ENCODE measurements at regions not wholly inside any gene's neighbourhood (a gene's known extent, or its start where the extent isn't known, plus 50 kb on each side); places are given as distances from the start of the nearest gene placed in this dataset.

DNA sequence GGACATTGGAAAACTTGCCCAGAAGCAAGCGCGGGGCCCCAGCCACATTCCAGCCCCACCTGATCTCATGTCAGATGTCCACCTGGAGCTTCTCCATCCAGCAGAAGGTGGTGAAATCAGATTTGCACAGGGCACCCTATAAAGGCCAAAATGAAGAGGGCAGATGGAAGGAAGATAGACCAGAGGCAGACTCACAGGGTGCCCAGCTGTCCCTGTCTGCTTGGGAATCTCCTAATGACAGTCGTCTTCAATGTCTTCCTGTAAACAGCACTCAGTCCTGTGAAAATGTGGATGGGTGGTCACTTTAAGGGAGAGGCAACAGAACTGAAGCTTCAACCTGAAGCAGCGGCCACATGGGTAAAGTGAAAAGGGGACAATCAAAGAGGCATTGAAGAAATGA is 607.5 kb downstream of the IRX1 start:
- no peaks in the 10 kb centered on the region for H3K27me3 Mint-ChIP-seq
- no peaks in the 10 kb centered on the region for H3K36me3 Mint-ChIP-seq
- no peaks in the 10 kb centered on the region for H3K9me3 Mint-ChIP-seq
- H3K4me3 Mint-ChIP-seq = no peak overlapping the region
- no peaks in the 10 kb centered on the region for H3K4me1 Mint-ChIP-seq
- H3K27ac Mint-ChIP-seq = no peak overlapping the region
- DNase-seq = no peak

DNA sequence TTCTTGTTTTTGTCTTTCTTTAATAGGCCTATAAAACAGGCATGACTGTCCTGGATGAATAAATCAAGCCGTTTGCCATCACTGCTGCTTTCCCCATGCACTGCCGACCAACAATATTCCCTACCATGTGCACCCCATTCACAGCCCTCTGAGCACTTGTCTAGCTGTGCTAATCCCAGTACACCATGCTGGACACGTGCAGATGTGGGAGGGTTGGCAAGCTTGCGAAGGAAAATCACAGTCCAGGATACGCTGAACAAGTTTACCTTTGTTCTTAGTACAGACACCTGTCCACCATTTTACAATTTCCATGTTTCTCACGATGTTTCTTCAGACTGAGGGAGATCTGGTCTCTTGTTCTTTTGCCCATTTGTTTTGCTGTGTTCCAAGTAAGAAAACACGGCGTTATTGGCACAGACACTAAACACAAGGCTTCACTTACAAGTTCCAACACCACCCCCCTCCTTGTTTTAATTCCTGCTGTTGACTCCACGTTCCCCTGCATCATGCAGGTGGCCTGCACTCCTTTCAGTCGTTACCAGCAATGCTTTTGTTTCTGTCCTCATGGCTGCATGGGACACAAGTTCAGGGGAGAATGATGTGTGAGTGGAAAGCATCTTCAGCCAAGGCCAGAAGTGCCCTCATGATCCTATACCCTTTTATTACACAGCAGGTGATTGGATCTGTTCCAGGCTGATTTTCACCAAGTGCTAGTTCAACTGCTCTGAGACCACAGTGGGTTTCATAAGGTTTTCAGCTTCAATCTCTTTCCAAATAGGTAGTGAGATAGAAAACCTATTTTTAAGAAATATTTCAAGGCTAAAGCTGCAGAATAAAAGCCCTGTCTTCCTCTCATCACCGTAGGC is 608.9 kb downstream of the IRX1 start:
- Mint-ChIP-seq H3K27ac (no peak overlapping the region), H3K4me3 (no peak overlapping the region), H3K9me3 (peaks cover 2% of the 10 kb centered on the region), H3K36me3 (no peaks in the 10 kb centered on the region), H3K27me3 (no peaks in the 10 kb centered on the region), H3K4me1 (no peaks in the 10 kb centered on the region)
- DNase-seq = no peak

DNA sequence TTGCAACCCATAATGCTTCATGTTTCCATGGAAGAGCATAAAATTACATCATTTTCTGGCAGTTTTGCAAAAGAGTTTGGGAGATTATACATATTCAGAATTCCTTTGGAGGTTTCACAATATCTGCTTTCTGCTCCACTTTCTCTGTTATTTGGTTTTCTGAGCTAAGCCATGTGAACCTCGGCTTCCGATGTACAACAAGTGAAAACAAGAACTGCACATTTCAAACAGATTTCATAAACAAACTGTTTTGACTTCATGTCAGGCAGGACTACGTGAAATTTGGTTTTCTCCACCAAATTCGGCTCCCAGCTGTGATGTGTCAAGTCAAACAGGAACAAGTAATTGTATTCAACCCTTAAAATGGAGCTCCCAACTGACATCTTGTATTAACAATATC is 609.8 kb downstream of the IRX1 start:
- H3K27me3 Mint-ChIP-seq = no peaks in the 10 kb centered on the region
- no peaks in the 10 kb centered on the region for H3K36me3 Mint-ChIP-seq
- H3K4me3 Mint-ChIP-seq = no peak overlapping the region
- H3K4me1 Mint-ChIP-seq = no peaks in the 10 kb centered on the region
- H3K27ac Mint-ChIP-seq = no peak overlapping the region
- peaks cover 6% of the 10 kb centered on the region for H3K9me3 Mint-ChIP-seq
- DNase-seq = no peak

DNA sequence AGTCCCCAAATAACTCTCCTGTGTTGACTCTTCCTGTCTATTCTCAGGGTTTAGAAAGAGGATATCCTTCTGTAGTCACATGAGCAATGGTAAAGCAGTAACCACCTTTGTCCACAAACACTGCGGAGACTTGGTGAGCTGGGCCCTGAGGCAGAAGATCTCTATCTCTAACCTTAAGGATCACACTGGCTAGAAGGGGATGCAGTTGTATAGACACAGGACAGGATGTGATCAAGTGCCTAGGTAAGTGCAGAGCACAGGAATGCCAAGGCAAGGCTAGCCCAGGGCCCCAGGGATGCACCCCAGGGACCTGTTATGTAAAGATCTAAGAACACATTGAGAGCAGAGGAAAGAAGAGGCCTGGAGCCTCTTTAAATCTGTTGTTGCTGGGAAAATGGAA is 610.5 kb downstream of the IRX1 start:
- Mint-ChIP-seq H3K4me1 (no peaks in the 10 kb centered on the region), H3K27me3 (no peaks in the 10 kb centered on the region), H3K9me3 (peaks cover 6% of the 10 kb centered on the region), H3K27ac (no peak overlapping the region), H3K4me3 (no peak overlapping the region), H3K36me3 (no peaks in the 10 kb centered on the region)
- DNase-seq = no peak

DNA sequence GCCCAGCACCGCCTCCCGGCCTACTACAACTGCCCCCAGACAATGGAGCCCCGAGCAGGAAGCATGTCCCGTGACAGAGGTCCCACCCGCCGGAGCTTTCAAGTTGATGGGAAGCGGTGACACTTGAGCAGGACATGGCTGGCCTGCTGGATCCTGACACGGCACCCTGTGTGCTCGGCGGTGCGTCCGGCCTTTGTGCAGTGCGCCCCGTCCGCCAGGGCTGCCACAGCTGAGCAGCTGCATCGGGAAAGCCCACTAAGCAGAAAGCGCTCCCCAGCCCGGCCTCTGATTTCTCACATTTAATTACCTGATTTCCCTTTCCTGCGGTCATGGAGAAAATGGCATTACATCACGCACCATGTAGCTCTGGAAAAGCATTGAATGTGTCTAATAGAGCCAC is 611.9 kb downstream of the IRX1 start:
- no peak for DNase-seq
- Mint-ChIP-seq H3K27ac (no peak overlapping the region), H3K9me3 (peaks cover 6% of the 10 kb centered on the region), H3K27me3 (no peaks in the 10 kb centered on the region), H3K4me3 (no peak overlapping the region), H3K36me3 (no peaks in the 10 kb centered on the region), H3K4me1 (no peaks in the 10 kb centered on the region)

DNA sequence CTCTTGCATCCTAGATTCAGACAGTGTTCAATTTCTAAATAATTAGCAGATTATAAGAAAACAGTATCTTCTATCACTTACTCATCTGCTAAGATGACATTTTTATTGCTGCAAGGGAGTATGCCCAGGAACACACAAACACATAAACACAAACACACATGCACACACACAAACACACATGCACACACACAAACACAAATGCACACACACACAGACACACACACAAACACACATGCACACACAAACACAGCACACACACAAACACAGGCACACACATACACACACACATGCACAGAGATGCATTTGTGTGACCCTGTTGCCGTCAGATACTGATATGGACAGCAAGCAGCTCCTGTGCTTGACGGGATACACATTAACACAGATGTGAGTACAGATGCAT is 612.9 kb downstream of the IRX1 start:
- Mint-ChIP-seq H3K9me3 (peaks cover 6% of the 10 kb centered on the region), H3K27ac (no peak overlapping the region), H3K4me3 (no peak overlapping the region), H3K27me3 (no peaks in the 10 kb centered on the region), H3K36me3 (no peaks in the 10 kb centered on the region), H3K4me1 (no peaks in the 10 kb centered on the region)
- DNase-seq = no peak

DNA sequence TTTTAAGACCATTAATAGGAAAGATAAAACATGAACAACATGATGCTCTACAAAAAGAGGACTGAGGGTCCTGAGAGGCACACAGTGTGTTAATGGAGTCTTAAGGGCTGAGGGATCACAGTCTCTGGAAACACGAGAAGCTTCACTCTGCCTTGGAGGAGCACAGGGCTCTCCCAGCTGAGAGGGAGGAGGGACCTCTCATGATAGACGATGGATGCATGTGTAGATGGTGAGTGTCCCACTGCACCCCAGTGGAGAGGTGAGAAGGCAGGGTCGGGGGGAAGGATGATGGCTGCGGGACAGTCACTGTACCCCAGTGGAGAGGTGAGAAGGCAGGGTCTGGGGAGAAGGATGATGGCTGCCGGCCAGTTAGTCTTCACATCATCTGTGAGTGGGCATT is 613.4 kb downstream of the IRX1 start:
- no peak for DNase-seq
- H3K27ac Mint-ChIP-seq = no peak overlapping the region
- H3K27me3 Mint-ChIP-seq = no peaks in the 10 kb centered on the region
- peaks cover 6% of the 10 kb centered on the region for H3K9me3 Mint-ChIP-seq
- no peaks in the 10 kb centered on the region for H3K4me1 Mint-ChIP-seq
- H3K4me3 Mint-ChIP-seq = no peak overlapping the region
- H3K36me3 Mint-ChIP-seq = no peaks in the 10 kb centered on the region

DNA sequence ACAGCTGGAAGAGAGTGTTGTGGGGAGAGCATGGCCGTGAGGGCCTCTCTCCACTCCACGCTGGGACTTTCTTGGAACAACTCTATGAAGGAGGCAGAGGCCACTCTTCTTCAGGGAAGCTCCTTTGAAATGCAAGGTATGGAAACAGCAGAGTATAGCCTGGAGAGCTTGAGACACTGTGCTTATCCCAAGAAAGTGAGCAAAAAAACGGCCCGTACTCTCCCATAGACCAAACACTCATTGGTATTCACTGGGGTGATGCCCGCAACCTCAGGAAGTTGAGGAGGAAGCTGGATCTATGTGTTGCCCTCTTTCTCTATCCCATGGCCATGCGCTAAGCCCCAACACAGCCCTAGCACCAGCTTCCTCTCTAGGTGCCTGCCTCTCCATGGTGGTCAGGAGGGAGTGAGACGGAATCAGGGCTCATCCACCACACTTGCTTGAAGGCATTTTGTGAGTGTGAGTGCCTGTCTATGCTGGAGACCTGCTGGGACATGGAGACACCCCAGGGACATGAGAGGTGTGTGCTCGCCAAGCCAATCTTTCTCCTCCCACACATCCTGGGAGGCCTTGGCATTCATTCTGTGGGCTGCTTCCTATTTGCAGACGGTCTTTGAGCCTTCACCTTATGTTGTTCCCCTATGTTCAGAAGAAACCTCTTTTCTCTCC is 616.6 kb downstream of the IRX1 start:
- Mint-ChIP-seq H3K9me3 (peaks cover 6% of the 10 kb centered on the region), H3K4me1 (no peaks in the 10 kb centered on the region), H3K36me3 (no peaks in the 10 kb centered on the region), H3K27ac (no peak overlapping the region), H3K27me3 (no peaks in the 10 kb centered on the region), H3K4me3 (no peak overlapping the region)
- DNase-seq = no peak

DNA sequence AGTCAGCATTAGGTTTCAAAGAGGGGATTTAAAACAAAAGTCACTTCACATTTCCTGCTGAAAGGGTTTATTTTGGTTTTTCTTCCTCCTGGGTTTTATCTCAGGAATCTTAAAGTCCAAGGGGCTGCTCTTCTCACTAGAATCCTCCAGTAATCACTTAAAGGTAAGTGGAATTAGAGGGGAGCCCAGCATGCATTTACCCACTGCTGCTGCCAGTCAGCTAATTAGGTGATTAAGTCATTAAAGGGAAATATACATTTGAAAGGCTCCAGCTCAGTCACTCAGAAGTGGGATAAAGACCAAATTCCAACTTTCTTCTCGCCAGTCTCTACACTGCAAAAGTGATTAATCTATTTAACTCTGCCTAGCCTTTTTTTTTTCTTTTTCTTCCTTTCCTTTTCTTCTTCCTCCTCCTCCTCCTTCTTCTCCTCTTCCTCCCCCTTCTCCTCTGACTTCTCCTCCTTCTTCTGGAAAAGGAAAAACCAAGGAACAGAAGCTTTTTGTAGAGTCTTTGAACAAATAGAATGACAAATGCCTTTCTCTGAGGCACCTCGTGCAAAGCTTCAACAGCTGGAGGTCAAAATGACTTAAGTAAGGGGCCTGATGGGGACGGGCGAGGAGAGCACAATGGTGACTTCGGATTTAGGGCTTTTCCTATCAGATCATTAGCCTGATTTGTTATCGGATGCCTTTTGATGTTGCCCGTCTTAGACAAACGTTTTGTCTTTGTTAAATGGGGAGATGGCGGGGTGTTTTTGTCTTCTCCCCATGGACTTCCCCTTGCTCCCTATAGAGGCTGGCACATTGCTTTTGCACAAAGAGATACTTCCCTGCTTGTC is 617.6 kb downstream of the IRX1 start:
- no peaks in the 10 kb centered on the region for H3K4me1 Mint-ChIP-seq
- H3K27ac Mint-ChIP-seq = no peak overlapping the region
- H3K27me3 Mint-ChIP-seq = no peaks in the 10 kb centered on the region
- H3K9me3 Mint-ChIP-seq = peaks cover 6% of the 10 kb centered on the region
- DNase-seq = no peak
- no peaks in the 10 kb centered on the region for H3K36me3 Mint-ChIP-seq
- H3K4me3 Mint-ChIP-seq = no peak overlapping the region

DNA sequence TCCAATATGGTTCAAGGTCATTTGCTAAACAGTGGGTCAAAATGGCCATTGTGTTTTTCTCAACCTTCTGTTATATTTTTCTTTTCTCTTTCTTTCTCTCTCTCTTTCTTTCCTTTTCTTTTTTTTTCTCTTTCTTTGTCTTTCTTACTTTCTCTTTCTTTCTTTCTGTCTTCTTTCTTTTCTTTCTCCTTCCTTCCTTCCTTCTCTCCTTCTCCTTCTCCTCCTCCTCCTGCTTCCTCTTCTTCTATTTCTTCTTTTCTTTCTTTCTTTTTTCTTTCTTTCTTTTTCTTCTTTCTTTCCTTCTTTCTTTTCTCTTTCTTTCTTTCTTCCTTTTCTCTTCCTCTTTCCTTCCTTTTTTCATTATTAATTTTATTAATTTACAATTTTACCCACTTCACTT is 619.5 kb downstream of the IRX1 start:
- H3K36me3 Mint-ChIP-seq = no peaks in the 10 kb centered on the region
- H3K9me3 Mint-ChIP-seq = peaks cover under 1% of the 10 kb centered on the region
- H3K27ac Mint-ChIP-seq = no peak overlapping the region
- DNase-seq = no peak
- H3K4me1 Mint-ChIP-seq = no peaks in the 10 kb centered on the region
- no peak overlapping the region for H3K4me3 Mint-ChIP-seq
- no peaks in the 10 kb centered on the region for H3K27me3 Mint-ChIP-seq

DNA sequence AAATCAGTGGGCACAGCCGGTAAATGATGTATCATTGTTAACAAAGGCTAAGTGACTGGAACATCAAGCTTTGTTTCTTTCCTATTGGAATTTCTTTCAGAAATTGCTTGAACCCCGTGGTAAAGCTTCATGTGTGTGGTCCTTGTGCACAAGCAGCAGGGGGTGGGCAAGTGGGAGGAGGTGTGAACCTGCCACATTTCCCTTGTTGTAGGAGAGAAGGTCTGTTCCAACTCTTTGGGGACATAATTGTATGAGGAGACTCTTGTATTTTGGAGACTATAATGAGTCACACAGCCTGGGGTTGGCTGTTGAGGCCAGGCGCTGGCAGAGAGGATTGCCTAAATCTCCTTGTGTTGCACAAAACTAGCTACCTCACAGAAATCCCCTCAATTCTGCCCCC is 620.5 kb downstream of the IRX1 start:
- Mint-ChIP-seq H3K9me3 (no peaks in the 10 kb centered on the region), H3K4me1 (no peaks in the 10 kb centered on the region), H3K4me3 (no peak overlapping the region), H3K36me3 (no peaks in the 10 kb centered on the region), H3K27ac (no peak overlapping the region), H3K27me3 (no peaks in the 10 kb centered on the region)
- no peak for DNase-seq

DNA sequence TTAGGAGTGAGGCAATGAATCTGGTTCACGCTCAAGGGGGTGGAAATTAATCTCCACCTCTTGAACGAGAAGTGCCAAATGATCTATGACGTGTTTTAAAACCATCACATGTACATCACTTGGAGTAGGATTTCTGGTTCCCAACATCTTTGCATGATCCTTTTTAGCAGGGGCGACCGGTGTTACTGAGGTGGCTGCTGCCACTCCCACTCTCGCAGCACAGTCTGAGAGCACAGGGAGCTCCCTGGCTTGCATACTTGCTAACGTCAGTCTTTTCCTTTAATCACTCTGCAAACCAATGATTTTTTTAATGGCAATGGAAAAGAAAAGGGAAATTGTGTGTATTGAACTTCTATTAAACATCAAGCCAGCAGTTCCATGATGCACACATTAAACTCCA is 624.4 kb downstream of the IRX1 start:
- H3K4me3 Mint-ChIP-seq = no peak overlapping the region
- no peak for DNase-seq
- no peaks in the 10 kb centered on the region for H3K27me3 Mint-ChIP-seq
- no peaks in the 10 kb centered on the region for H3K9me3 Mint-ChIP-seq
- no peaks in the 10 kb centered on the region for H3K4me1 Mint-ChIP-seq
- no peak overlapping the region for H3K27ac Mint-ChIP-seq
- H3K36me3 Mint-ChIP-seq = no peaks in the 10 kb centered on the region

DNA sequence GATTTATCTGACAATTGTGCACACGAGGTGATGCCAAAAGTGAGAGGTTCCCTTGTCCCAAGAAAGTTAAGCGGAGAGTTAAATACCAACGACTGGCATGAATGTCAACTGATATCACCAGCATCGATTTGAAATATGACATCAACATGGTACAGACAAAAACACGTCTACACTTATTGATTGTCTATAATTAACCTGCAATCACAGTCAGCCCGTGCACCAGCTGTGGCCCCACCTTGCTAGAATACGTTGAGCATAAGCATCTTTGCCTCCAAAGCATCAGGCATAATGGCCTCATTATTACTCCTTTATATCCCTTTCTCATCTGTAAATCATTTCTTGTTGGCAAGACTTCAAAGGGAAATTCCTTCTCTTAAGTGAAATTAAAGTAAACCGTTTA is 625.4 kb downstream of the IRX1 start:
- DNase-seq = no peak
- H3K27me3 Mint-ChIP-seq = no peaks in the 10 kb centered on the region
- H3K36me3 Mint-ChIP-seq = no peaks in the 10 kb centered on the region
- H3K4me1 Mint-ChIP-seq = no peaks in the 10 kb centered on the region
- H3K27ac Mint-ChIP-seq = no peak overlapping the region
- no peaks in the 10 kb centered on the region for H3K9me3 Mint-ChIP-seq
- no peak overlapping the region for H3K4me3 Mint-ChIP-seq

DNA sequence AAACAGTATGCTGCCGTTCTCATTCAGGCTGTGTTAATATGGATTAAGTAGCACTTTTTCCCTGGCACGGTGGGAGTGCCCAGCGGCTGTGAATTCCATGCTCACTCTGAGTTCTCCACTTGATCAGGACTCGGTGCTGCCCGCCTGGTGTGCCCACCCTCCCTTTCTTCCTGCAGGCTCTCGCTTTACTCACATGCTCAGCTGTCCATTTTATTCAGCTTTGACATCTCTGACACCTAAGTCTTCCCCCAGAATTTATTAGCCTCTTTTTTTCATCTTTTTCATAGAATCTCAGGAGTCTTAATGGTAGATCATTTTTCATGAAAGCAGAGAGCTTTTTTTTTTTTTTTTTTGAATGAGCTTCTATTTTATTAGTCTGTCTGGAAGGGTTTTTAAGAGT is 626.5 kb downstream of the IRX1 start:
- no peak for DNase-seq
- Mint-ChIP-seq H3K27me3 (no peaks in the 10 kb centered on the region), H3K9me3 (no peaks in the 10 kb centered on the region), H3K4me3 (no peak overlapping the region), H3K4me1 (no peaks in the 10 kb centered on the region), H3K27ac (no peak overlapping the region), H3K36me3 (no peaks in the 10 kb centered on the region)

DNA sequence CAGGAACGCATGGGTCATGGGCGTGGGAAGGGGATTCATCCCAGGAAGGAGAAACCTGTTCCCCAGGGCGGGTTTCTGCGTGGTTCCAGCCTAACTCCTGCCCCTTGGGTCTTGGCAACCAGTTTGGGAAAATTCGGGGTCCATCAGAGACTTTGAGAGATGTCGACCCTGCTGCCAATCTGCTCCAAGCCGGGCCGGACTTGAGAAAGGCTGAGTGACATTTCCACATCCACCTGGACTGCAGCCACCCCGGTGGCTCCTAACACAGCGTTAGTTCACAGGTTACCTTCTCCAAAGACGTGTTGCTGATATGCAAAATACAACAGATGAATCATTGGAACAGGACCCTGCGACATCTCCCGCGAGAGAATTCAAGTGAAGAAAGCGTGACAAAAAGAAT is 627.2 kb downstream of the IRX1 start:
- Mint-ChIP-seq H3K4me3 (no peak overlapping the region), H3K27ac (no peak overlapping the region), H3K4me1 (no peaks in the 10 kb centered on the region), H3K36me3 (no peaks in the 10 kb centered on the region), H3K9me3 (no peaks in the 10 kb centered on the region), H3K27me3 (no peaks in the 10 kb centered on the region)
- DNase-seq = no peak
